GM18951 (cell line): ENCODE measurements at regions not wholly inside any gene's neighbourhood (a gene's known extent, or its start where the extent isn't known, plus 50 kb on each side); places are given as distances from the start of the nearest gene placed in this dataset.
"Not testable (repeated sequence)": the region's sequence is repeated elsewhere in the genome, so short reads cannot be mapped to it uniquely, and the experiment has no call there.

Experiments
- POLR2A ChIP-seq: IDR thresholded peaks from 4 replicates; pipeline ENCODE4 v1.6.1; 2011; ENCODE audit warnings: mild to moderate bottlenecking; ENCODE audit not compliant: insufficient read length, insufficient read depth; ENCODE audit errors: extremely low read depth
- in situ Hi-C: fragments of 300-500 bp; cut with MboI; formaldehyde crosslinking; loops from one replicate; pipeline ENCODE4 v1.12.0; 2022; ENCODE audit warnings: low sequenced_read_pairs, mixed read lengths, inconsistent platforms; ENCODE audit not compliant: unreplicated experiment

- in situ Hi-C loops = not testable (repeated sequence)
These were observed 51.5 kb downstream of the VPREB1 start for GRCh38 chr22:22296047-22296446.

GRCh38 chr22:22297159-22297793, 52.7 kb downstream of the VPREB1 start:
- in situ Hi-C loops = not testable (repeated sequence)

GRCh38 chr22:22297794-22298653, 53.4 kb downstream of the VPREB1 start:
- TF ChIP-seq POLR2A = peak; percentile 52
- in situ Hi-C loops = not testable (repeated sequence)

- in situ Hi-C loops = not testable (repeated sequence)
These were observed 54.0 kb downstream of the VPREB1 start for GRCh38 chr22:22298654-22299009.

- in situ Hi-C loops = not testable (repeated sequence)
These were observed 55.9 kb downstream of the VPREB1 start for GRCh38 chr22:22300511-22300910.

GRCh38 chr22:22300946-22301345, 56.4 kb downstream of the VPREB1 start:
- in situ Hi-C loops = not testable (repeated sequence)

GRCh38 chr22:22316589-22316988, 72.0 kb downstream of the VPREB1 start:
- no peak for TF ChIP-seq POLR2A
- in situ Hi-C loops = no loop called here

GRCh38 chr22:22318723-22319465, 74.3 kb downstream of the VPREB1 start:
- TF ChIP-seq POLR2A = no peak
- in situ Hi-C loops = no loop called here

GRCh38 chr22:22321743-22322611, 77.4 kb downstream of the VPREB1 start:
- in situ Hi-C loops = not testable (repeated sequence)

- TF ChIP-seq POLR2A = no peak
- in situ Hi-C loops = no loop called here
These were observed 78.2 kb downstream of the VPREB1 start for GRCh38 chr22:22322792-22323191.

- in situ Hi-C loops = no loop called here
These were observed 83.1 kb downstream of the VPREB1 start for GRCh38 chr22:22327723-22328122.

GRCh38 chr22:22329792-22330191, 85.2 kb downstream of the VPREB1 start:
- in situ Hi-C loops = no loop called here

More at GRCh38 chr22:22327723-22328122, 83.1 kb downstream of the VPREB1 start:
- no peak for TF ChIP-seq POLR2A

GRCh38 chr22:22335640-22336039, 91.1 kb downstream of the VPREB1 start:
- in situ Hi-C loops = not testable (repeated sequence)

More at GRCh38 chr22:22329792-22330191, 85.2 kb downstream of the VPREB1 start:
- TF ChIP-seq POLR2A = no peak

GRCh38 chr22:22336333-22336732, 91.7 kb downstream of the VPREB1 start:
- in situ Hi-C loops = not testable (repeated sequence)

GRCh38 chr22:22338778-22339177, 94.2 kb downstream of the VPREB1 start:
- in situ Hi-C loops = not testable (repeated sequence)
